Body of pancreas (tissue), 4 donors: ENCODE measurements at regions not wholly inside any gene's neighbourhood (a gene's known extent, or its start where the extent isn't known, plus 50 kb on each side); places are given as distances from the start of the nearest gene placed in this dataset.

Experiments
- CTCF ChIP-seq, 7 experiments: fragments of 450-650 bp in 4 of 7; fragments of 200-600 bp in 3 of 7; sonication (generic) in 3 of 7; IDR thresholded peaks; one replicate each; pipeline ENCODE4 v1.5.1; 2016 to 2019; ENCODE audit warnings: antibody characterized with exemption in 7 of 7
- POLR2A ChIP-seq, 3 donors: fragments of 450-650 bp; IDR thresholded peaks; one replicate each; pipeline ENCODE4 v1.6.1; 2016; ENCODE audit warnings: antibody characterized with exemption in 3 of 3, mild to moderate bottlenecking in 2 of 3

DNA sequence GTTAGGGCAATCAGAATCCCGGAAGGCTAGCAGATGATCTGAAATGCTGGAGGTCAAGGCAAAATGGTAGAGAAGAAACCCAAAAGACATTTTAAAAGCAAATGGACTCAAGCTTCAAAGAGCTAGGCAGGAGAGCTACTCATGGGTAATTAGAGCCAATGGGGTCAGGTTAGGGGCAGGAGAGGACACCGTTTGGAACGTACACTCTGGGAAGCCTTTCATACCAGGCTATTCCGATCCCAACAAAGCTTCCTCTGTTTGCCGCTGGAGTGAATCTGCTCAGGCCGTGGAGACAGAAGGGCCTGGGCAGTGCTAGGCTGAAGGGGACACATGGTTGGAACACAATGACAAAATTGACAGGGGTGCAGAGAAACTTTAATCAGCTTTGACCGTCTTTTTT lies 346.6 kb downstream of the RPS6KC1 start:
- no peak for TF ChIP-seq CTCF (IDR thresholded peaks at IDR 0.05)
- no peak for TF ChIP-seq POLR2A (IDR thresholded peaks at IDR 0.05)
